ENCODE measurements at regions not wholly inside any gene's neighbourhood (a gene's known extent, or its start where the extent isn't known, plus 50 kb on each side); places are given as distances from the start of the nearest gene placed in this dataset.

- TF ChIP-seq, protein P1, sequence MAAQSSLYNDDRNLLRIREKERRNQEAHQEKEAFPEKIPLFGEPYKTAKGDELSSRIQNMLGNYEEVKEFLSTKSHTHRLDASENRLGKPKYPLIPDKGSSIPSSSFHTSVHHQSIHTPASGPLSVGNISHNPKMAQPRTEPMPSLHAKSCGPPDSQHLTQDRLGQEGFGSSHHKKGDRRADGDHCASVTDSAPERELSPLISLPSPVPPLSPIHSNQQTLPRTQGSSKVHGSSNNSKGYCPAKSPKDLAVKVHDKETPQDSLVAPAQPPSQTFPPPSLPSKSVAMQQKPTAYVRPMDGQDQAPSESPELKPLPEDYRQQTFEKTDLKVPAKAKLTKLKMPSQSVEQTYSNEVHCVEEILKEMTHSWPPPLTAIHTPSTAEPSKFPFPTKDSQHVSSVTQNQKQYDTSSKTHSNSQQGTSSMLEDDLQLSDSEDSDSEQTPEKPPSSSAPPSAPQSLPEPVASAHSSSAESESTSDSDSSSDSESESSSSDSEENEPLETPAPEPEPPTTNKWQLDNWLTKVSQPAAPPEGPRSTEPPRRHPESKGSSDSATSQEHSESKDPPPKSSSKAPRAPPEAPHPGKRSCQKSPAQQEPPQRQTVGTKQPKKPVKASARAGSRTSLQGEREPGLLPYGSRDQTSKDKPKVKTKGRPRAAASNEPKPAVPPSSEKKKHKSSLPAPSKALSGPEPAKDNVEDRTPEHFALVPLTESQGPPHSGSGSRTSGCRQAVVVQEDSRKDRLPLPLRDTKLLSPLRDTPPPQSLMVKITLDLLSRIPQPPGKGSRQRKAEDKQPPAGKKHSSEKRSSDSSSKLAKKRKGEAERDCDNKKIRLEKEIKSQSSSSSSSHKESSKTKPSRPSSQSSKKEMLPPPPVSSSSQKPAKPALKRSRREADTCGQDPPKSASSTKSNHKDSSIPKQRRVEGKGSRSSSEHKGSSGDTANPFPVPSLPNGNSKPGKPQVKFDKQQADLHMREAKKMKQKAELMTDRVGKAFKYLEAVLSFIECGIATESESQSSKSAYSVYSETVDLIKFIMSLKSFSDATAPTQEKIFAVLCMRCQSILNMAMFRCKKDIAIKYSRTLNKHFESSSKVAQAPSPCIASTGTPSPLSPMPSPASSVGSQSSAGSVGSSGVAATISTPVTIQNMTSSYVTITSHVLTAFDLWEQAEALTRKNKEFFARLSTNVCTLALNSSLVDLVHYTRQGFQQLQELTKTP (IDR thresholded peaks at IDR 0.05; ENCODE audit: low read depth in 1 of 2, partially characterized antibody in 2 of 2), result no peak
- TF ChIP-seq CBX3 (IDR thresholded peaks at IDR 0.05; ENCODE audit: borderline replicate concordance in 1 of 2, low read length in 2 of 2) (no peak), MEIS2 (IDR thresholded peaks at IDR 0.05; ENCODE audit: partially characterized antibody) (no peak), ZBTB2 (IDR thresholded peaks at IDR 0.05) (no peak), RNF2 (IDR thresholded peaks at IDR 0.05) (no peak), NFE2L1 (tag; IDR thresholded peaks at IDR 0.05; ENCODE audit: borderline replicate concordance, low read depth) (no peak), SNIP1 (IDR thresholded peaks at IDR 0.05; ENCODE audit: low read depth) (no peak), LCOR (CRISPR knock-in tag; IDR thresholded peaks at IDR 0.05) (no peak), CEBPG (CRISPR knock-in tag; IDR thresholded peaks at IDR 0.05) (no peak), CEBPG (tag; conservative IDR thresholded peaks at IDR 0.05 in 1 of 2, IDR thresholded peaks at IDR 0.05 in 1 of 2) (peak; percentile 83 to 84), CCAR2 (IDR thresholded peaks at IDR 0.05; ENCODE audit: low read depth, low read length) (no peak), IRF2 (CRISPR knock-in tag; IDR thresholded peaks at IDR 0.05) (no peak), ARID1B (IDR thresholded peaks at IDR 0.05) (no peak), KLF6 (CRISPR knock-in tag; IDR thresholded peaks at IDR 0.05; ENCODE audit: borderline replicate concordance) (no peak), NCOA2 (IDR thresholded peaks at IDR 0.05; ENCODE audit: partially characterized antibody in 2 of 2) (no peak), BRCA1 (IDR thresholded peaks at IDR 0.05) (no peak), BRCA1 (CRISPR knock-in tag; IDR thresholded peaks at IDR 0.05) (no peak)
- TF ChIP-seq, protein P2, sequence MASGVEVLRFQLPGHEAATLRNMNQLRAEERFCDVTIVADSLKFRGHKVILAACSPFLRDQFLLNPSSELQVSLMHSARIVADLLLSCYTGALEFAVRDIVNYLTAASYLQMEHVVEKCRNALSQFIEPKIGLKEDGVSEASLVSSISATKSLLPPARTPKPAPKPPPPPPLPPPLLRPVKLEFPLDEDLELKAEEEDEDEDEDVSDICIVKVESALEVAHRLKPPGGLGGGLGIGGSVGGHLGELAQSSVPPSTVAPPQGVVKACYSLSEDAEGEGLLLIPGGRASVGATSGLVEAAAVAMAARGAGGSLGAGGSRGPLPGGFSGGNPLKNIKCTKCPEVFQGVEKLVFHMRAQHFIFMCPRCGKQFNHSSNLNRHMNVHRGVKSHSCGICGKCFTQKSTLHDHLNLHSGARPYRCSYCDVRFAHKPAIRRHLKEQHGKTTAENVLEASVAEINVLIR (CRISPR knock-in tag; IDR thresholded peaks at IDR 0.05), result no peak
- TF ChIP-seq, protein P3, sequence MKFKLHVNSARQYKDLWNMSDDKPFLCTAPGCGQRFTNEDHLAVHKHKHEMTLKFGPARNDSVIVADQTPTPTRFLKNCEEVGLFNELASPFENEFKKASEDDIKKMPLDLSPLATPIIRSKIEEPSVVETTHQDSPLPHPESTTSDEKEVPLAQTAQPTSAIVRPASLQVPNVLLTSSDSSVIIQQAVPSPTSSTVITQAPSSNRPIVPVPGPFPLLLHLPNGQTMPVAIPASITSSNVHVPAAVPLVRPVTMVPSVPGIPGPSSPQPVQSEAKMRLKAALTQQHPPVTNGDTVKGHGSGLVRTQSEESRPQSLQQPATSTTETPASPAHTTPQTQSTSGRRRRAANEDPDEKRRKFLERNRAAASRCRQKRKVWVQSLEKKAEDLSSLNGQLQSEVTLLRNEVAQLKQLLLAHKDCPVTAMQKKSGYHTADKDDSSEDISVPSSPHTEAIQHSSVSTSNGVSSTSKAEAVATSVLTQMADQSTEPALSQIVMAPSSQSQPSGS (CRISPR knock-in tag; IDR thresholded peaks at IDR 0.05), result no peak
Observed at GRCh38 chr5:68662804-68663307, 431.0 kb upstream of the SLC30A5 start (continued).

All from K562 (cell line).